ENCODE measurements at regions not wholly inside any gene's neighbourhood (a gene's known extent, or its start where the extent isn't known, plus 50 kb on each side); places are given as distances from the start of the nearest gene placed in this dataset.

GRCh38 chr12:108432423-108433121 lies 82.5 kb upstream of the FICD start:
- no peak for TF ChIP-seq SUZ12 (IDR thresholded peaks at IDR 0.05; ENCODE audit: extremely low read depth, insufficient read depth, insufficient read length)
- no peak for TF ChIP-seq ZNF274 (IDR thresholded peaks at IDR 0.05; ENCODE audit: low read depth, low read length)
